Sigmoid colon (tissue), 3 donors: ENCODE measurements at regions not wholly inside any gene's neighbourhood (a gene's known extent, or its start where the extent isn't known, plus 50 kb on each side); places are given as distances from the start of the nearest gene placed in this dataset.

Experiments
- CTCF ChIP-seq, 4 experiments: fragments of 450-650 bp in 3 of 4; fragments of 200-600 bp in 1 of 4; IDR thresholded peaks; one replicate each; pipeline ENCODE4 v1.5.1; 2016 to 2019; ENCODE audit warnings: antibody characterized with exemption in 4 of 4, mild to moderate bottlenecking in 3 of 4, moderate library complexity in 2 of 4
- POLR2A ChIP-seq, 2 donors: fragments of 450-650 bp; IDR thresholded peaks; one replicate each; pipeline ENCODE4 v1.6.1; 2016; ENCODE audit warnings: antibody characterized with exemption in 2 of 2, mild to moderate bottlenecking in 2 of 2, moderate library complexity in 2 of 2

DNA sequence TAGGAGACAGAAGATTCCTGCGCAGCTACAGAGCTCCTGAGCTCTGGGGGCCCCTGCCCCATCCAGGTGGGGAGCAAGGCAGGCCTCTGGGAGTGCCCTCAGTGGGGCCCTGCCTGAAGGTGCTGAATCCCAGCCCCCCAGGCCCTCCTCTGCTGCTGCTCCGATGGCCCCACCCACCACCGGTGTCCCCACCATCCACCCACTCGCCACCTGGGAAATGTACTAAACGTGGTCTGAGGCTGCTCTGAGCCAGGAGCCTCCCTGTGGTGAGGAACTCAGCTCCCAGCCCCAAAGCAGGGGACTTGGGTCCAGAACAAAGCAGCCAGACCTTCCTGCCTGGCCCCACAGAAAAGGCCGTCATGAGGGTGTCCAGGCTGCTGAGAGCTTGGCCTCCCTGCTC is 289.4 kb downstream of the CTTN start:
- TF ChIP-seq POLR2A (IDR thresholded peaks at IDR 0.05), result no peak
- TF ChIP-seq CTCF (IDR thresholded peaks at IDR 0.05), result no peak
